Activated CD4-positive, alpha-beta T cell treated with anti-CD3 and anti-CD28 coated beads, Interleukin-2, Interleukin-6, amounts not matched to agents 100 ng/mL and 50 ng/mL, durations not matched to agents 16 hours and 8 hours (primary cell): ENCODE measurements at regions not wholly inside any gene's neighbourhood (a gene's known extent, or its start where the extent isn't known, plus 50 kb on each side); places are given as distances from the start of the nearest gene placed in this dataset.
"Not testable (repeated sequence)": the region's sequence is repeated elsewhere in the genome, so short reads cannot be mapped to it uniquely, and the experiment has no call there.

Experiments used
- DNase-seq: peaks from one replicate; pipeline ENCODE4 v3.0.0-alpha.2; 2020

DNA sequence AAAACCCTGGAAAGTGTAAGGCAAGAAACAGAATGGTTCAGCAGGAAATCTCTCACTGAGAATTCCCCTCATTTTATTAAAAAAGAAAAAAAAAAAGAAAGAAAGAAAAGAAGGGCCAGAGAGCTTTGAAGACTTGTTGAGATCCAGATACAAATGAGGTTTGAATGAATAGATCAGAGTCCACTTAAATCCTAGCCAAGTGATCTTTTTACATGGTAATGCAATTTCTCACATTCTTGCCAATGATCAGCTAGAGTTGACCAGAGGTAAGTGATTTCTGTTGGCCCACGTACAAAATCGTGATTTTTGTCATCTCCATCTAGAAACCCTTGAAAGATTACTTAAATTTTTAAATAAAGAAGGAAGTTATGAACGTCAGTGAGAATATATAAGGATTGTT, 261.5 kb upstream of the PCSK5 start:
- no peak for DNase-seq

DNA sequence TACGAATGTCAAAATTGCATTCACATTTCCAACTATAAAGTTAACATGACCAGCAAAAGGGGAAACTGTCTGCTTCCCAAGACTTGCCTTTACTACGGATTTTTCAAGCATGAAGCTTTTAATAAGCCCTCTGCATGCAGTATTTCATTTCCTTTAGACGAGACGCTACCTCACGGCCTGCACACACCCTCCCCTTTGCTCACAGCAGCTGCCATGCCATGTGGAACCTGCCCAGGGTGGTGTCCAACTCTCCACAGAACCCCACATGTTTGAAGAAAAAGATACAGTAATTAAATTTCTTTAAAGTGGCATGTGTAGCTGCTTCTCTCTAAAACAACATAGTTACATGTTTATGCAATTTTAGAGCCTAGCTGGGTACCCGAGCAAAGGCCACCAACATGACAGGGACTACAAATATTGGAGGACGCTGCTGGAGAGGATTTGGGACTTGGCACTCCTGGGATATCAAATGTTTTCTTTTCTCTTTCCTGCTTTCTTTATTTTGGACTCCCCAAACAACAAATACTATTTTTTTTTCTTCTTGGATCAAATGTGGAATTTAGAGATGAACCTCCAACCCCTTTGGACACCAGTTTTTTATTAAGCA, 256.9 kb upstream of the PCSK5 start:
- no peak for DNase-seq

DNA sequence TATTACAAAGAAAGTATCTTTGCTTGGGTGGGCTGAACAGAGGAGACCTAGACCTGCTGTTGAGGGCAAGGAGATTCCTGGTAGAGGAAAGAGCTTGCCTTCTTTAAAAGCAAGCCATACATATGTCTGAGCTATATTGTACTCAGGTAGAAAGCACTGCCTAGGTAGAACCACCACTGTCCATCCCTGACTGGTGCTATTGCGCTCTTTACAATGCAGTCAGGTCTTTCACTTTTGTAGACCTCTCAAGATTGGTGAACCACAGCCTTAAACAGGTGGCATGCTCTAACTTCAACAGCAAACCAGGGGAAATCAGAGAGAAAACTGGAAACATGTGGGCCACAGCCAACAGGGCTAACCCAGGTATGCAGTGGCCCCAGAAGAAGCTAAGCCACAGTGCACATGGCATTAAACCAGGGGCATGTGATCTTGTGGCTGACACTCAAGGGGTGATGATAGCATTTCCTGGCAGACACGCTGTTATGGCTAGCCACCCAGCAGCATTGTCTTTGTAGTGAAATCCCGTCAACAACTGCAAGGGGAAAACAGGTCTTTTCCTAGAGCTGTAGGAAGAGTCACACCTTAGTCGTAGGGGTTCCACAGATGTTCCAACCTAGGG, 253.9 kb upstream of the PCSK5 start:
- no peak for DNase-seq

DNA sequence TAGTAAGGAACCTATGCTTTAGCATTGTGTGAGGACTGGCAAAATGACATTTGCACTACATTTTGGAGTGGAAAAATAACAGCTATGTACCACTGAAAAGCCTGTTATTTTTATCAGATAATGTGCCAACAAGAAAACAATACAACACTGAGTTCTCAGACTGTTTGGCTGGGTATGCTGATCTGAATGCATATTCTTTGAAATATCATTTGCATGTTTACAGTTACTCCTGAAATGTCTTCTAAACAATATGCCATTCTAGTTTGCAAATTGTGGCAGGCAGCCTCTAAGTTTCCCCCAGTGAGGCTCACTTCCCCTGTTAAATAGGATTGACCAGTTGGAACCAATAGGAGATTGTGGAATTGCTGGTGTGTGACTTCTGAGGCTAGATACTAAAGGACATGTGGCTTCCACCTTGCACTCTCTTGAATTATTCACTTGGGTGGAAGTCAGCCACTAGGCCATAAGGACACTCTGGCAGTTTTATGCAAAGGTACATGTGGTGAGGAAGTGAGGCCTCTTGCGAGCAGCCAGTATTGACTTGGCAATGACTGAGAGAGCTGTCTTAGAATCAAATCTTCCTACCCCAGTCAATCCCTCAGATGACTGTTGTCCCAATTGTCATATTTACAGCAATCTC, 250.4 kb upstream of the PCSK5 start:
- no peak for DNase-seq

DNA sequence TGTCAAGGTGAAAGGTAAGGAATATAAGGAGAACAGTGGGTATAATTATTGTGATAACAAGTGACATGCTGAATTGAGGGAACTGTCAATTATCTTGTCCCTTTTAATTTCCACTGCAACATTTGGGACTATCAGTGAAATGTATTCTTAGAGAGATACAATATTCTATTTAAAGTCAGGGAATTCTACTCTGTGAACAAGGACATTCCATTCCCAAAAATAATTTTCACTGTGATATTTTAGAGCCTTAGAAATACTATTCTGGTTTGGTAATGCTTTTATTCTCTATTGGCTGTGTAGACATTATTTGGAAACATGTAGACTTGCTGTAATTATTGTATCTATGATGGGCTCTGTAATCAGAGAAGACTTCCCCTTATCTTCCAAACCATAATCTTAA, 248.0 kb upstream of the PCSK5 start:
- no peak for DNase-seq

DNA sequence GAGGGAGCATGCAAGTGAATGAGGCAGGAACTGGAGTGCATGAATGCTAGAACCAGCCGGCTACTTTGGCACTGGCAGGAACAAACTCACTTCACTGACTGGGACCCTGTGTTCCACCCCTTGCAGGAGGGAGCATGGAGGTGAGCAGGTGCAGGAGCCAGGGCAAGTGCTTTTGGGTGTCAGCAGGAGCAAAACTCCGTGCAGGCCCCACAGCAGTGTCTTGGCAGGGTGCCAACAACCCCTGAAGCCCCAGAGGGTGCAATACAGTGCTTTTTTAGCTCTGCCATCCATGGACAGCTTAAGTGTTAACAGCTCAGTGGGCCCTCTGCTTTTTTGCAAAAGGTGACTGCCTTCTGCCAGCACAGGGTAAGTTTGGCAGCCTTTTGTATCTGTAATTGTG, 245.8 kb upstream of the PCSK5 start:
- DNase-seq = no peak

DNA sequence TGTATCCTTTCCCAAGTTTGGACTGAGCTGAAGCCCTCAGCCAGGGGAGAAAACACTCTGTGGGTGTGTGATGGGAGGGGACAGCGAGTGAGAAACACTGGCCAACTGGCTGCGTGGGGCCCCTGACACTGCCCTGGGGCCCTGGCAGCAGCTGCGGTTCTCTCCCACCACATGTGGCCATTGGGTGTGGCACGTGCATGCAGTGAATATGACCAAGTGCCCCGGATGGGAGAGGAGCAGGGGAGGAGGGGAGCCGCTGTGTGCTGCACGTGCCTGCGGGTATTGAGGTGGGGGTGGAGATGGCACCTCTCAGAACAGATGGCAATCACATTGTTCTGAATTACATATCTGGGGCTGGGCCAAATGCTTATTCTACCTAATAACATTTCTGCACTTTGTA, 242.4 kb upstream of the PCSK5 start:
- DNase-seq = no peak

DNA sequence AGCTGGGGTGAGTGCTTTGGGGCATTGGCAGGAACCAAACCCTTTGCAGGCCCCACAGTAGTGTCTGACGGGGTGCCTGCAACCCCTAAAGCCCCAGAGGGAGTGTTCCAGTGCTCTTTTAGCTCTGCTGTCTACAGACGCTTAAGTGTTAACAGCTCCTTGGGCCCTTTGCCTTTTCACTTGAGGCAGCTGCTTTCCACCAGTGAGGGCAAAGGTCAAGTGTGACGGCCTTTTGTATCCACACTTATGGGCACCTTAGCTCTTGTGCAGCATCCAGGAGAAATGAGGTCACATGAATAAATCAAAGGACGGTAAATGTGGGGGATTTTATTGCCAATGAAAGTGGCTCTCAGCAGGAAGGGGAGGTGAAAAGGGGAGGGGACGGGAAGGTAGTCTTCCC, 241.4 kb upstream of the PCSK5 start:
- DNase-seq = no peak

DNA sequence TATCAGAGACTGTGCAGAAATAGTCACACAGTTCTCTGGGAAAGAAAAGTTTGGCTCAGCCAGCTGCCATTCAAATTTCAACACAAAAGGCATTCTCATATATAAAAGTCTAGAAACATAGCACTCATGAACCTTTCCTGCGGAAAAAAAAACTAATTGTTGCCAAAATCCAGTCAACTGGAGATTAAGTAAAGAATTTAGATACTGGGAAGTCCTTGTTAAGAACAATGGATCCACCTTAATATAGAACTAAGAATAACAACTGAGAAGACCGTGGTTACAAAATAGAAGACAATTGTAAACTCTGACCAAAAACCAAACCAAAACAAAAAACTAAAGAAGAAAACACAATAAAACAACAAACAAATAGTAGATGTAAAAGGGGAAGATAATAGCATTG, 238.8 kb upstream of the PCSK5 start:
- no peak for DNase-seq

DNA sequence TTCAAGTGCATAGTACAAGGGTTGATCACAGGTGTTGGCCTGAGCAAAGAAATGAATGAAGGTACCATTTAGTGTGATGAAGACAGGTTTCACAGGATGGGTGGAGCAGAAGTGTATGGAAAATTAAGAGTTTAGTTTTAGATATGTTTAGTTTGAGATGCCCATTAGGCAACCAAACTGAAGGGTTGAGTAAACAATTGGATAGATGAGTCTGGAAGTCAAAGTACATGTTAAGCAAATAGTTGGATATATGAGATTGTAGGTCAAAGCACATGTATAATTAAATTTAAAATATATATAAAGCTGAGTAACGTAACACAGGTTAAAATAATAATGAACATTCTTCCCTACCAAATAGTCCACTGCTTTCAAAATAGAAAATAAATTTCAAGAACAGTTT, 237.1 kb upstream of the PCSK5 start:
- no peak for DNase-seq

DNA sequence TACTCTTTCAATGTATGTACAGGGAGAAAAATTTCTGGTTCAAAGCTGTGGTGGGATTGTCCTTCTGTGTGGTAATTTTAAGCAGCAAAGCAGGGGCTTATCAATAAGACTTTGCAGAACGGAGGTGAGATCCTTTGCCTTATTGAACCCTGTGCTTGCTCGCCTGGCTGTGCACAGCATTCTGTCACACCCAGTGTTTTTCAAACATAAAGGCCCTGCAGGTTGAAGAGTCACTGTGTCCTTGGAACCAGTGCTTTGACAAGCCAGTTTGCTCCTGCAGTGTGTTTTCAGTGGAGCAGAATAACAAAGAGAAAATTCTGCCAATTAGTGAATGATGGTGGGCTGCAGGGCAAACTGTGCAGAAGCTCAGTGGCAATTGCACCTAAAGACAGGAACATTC, 236.7 kb upstream of the PCSK5 start:
- DNase-seq = no peak

DNA sequence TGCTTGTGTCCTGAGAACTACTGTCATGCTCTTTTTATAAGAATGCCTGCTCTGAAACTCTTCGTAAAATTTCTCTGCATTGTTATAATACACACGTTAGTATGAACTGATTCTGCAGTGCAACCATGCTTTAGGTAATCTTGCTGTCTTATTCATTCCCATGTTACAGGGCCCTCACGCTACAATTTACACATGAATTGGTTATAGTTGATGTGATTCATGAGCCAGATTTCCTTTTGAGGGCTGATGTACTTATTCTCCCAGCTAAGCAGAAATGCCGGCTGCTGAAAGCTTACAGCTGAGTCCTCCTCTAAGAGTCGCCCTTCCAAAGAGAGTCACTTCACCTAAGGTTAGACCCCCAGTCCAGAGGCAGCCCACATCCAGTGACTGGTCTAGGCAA, 233.5 kb upstream of the PCSK5 start:
- DNase-seq = no peak

DNA sequence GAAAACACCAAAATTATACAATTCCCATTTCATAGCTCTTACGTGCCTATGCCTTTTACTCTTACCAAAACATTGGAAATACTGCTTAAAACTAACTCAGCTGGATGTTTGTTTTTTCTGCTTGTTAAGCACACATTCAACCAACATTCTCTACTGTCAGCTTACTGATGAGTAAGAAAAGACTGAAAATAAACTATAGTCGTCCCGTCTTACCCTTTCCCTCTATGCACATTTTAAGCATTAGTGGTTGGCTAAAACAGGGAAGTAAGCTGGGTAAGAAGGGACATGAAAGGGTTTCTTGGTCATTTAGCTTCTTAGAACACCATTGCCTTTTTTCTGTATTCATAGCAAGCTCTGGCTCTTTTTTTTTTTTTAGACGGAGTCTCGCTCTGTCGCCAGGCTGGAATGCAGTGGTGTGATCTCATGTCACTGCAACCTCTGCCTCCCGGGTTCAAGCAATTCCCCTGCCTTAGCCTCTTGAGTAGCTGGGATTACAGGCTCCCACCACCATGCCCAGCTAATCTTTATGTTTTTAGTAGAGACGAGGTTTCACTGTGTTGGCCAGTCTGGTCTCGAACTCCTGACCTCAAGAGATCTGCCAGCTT, 232.1 kb upstream of the PCSK5 start:
- DNase-seq = no peak

DNA sequence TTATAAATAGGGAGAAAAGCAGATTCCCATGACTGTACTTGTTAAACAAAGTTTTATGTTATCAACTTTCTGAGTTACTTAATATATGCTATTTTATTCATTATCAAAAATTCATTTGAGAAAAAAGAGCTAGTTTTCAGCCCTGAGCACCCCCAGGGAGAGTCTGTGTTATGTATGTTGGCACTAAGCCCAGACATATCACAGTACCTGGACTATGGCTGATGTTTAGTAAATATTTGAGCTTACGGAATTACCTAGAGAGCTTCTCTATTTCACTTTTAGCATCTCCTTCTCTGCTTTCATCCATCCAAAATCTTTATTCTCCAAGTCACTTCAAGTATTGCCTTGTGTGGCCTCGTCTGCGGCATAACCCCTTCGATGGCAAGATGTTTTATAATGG, 225.9 kb upstream of the PCSK5 start:
- no peak for DNase-seq

DNA sequence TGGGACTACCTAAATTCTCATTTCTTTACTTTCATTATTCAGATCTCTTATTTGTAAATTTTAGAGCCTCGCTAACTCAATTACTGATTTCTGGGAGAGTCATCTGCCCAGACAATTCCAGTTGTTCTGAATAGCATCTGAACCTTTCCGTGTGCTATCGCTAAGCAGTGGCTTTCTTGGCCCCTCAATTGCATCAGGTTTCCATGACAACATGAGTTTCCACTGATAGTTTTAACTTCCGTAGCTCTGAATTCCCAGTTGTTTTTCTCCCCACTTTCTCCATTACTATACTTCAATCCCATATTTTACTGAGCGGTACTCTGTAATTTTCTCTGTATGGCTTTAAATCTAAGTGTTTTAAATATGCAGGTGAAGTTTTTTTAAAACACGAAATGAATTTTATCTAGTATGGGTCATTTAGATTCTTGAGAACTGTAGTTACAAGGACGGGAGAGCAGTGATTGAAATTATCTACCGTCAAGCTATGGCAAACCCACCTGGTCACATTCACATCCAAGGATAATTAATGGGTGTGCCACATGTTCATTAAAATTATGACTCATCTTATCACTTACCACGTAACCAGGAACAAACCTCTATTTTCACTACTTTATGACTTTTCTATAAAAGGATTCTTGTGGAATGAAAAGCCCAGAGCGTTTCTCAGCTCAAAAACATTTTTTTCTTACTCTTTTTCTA, 223.5 kb upstream of the PCSK5 start:
- DNase-seq = no peak

DNA sequence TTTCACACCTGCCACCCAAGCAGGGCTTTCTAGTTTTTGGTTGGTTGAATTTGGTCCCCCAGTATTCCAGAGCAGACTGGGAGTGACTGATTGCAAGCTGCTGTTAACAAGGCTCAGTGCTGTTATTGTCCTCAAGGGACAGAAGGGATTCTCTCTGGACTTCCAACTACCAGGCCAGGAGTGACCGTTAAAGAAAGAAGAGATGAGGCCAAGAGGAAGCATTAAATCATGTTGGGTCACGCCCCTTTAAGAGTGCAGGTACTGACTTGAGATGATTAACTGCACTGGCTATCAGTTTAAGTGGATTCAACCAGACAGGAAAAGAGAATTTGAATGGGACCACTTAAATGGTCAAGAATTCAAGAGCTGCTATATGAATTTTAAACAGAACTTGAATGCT, 220.8 kb upstream of the PCSK5 start:
- DNase-seq = no peak

DNA sequence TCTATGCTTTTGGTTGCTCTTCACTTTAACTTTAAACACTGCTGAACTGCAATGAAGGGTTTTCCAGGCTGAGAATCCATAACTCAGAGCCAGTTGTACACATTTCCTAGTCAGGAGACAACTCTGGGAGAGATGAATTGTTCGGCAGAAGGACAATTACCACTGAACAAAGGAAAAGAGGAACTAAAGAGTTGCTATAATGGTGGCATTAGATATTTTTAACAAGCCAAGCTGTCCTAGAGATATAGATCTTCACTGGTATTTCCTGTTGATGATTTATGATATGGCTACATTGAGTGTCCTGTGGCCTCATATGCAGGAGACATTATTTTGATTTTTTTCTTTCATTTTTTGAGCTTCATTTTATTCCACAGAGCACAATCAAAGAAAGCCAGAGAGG, 219.1 kb upstream of the PCSK5 start:
- DNase-seq = no peak

DNA sequence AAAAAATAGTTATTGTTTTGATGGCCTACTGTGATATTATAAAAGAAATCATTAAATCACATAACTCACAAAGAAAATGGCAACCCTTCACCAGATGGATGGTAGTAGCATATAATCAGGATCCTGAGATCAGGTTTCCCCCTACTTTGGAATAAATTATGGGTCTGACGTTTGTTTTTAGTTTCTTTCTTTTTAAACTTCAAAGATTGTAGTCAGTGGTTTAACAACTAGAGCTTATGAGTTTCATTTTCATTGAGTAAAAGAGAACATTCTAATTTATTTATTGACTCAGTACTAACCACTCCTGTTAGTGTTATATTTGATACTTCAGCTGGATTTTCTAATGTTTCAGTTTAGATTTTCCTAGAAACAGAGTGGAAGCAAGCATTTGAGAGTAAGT, 218.0 kb upstream of the PCSK5 start:
- DNase-seq = no peak

DNA sequence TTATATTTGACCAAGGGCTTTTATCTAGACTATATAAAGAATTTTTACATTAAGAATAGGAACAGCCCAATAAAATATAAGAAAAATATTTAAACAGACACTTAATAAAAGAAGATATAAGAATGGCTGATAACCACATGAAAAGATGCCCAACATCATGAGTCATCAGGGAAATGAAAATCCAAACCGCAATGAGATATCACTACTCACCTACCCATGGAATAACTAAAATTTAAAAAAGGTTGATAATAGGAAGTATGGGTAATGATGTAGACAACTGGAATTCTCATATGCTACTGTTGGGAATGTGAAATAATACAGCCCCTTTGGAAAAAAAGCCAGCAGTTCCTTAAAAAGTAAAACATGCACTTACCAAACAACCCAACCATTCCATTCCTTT, 206.9 kb upstream of the PCSK5 start:
- no peak for DNase-seq

DNA sequence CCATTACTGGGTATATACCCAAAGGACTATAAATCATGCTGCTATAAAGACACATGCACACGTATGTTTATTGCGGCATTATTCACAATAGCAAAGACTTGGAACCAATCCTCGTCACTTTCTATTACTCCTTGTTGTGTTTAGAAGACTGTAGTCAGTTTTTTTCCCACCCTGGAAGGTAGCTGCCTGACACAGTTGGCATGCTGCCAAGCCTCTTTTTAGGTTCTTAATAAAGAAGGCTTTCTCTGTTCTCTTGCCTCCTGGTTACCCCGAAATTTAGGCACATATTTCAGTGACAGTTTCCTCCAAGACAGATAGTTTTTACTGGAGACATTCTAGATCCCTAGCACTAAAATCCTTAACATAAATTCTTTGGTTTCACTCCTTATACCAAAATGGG, 205.4 kb upstream of the PCSK5 start:
- no peak for DNase-seq

DNA sequence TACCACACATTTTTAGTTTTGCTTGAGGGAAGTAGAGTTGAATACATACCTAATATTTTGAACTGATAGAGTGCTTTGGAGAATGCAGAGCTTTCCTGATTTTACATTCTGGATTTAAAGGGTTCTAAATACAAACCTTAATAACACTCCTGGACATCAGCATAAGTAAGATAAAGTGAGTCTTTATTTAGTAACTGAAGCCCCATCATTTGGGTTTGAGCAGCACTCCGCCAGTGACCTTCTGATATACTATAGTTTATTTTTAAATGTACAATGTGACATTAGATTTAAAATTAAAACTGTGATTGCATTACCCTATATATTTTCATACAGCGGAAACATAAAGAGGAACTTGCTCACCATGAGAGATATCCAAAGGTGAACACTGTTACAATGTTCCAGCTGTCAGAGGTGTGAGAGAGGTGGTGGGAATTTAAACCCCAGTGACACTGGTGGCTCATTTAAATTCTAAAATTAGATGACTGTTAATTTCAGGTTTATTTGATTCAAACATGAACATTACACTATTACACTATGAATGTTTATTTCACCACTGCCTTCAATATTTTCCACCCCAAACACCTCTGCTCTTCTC, 203.0 kb upstream of the PCSK5 start:
- DNase-seq = no peak

DNA sequence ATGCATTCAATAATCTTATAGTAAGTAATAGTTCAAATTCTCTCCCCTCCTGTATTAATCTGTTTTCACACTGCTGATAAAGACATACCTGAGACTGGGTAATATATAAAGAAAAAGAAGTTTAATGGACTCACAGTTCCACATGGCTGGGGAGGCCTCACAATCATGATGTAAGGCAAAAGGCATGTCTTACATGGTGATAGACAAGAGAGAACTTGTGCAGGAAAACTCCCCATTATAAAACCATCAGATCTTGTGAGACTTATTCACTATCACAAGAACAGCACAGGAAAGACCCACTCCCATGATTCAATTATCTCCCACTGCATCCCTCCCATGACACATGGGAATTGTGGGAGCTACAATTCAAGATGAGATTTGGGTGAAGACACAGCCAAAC, 199.9 kb upstream of the PCSK5 start:
- not testable (repeated sequence) for DNase-seq

DNA sequence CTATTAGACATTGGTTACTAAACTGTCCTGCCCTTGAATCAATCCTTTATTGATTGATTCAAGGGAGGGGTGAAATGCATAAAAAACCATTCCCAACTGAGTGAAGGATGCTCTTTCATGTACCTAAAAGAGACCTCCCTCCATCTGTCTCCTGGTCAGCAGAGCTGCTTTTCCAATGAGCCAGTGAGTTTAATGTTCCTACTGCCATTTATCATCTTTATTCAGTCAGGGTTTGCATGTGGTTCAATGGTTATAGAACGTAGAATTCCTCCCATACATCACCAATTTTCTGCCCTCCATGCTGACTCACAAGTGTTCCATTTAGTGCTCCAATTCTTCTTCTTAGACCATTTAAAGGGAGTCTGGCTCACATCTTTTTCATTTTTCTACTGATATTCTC, 199.1 kb upstream of the PCSK5 start:
- DNase-seq = no peak

DNA sequence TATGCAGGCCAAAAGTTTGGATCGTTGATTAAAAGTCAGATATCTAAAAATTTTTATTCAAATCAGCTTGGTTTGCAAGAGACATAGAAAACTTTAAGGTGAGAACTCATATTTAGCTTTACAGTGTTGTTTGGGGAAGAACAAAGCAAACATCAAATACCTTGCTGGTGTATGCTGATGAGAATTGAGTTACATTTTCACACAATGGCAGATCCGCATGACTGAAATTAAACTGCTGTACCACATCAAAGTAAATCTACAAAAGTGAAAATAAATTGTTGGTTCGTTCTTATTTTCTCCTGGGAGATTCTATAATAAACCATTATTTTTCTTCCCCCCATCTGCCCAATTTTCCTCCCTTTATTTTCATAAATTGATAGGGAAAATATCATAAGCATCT, 198.2 kb upstream of the PCSK5 start:
- DNase-seq = no peak
